ENCODE measurements at regions not wholly inside any gene's neighbourhood (a gene's known extent, or its start where the extent isn't known, plus 50 kb on each side); places are given as distances from the start of the nearest gene placed in this dataset.

GRCh38 chr7:117937753-117938483, 64.7 kb upstream of the CTTNBP2 start:
- TF ChIP-seq SUZ12 (IDR thresholded peaks at IDR 0.05; ENCODE audit: extremely low read depth, insufficient read depth, insufficient read length) (no peak), ZNF274 (IDR thresholded peaks at IDR 0.05; ENCODE audit: low read depth, low read length) (no peak), YY1 (IDR thresholded peaks at IDR 0.05; ENCODE audit: insufficient read depth, insufficient read length) (no peak)
